Parathyroid adenoma (tissue), 2 donors: ENCODE measurements at regions not wholly inside any gene's neighbourhood (a gene's known extent, or its start where the extent isn't known, plus 50 kb on each side); places are given as distances from the start of the nearest gene placed in this dataset.

Source experiments
- H2AFZ ChIP-seq: fragments of 300-600 bp; sonication (generic); one replicate; pipeline ENCODE4 v1.7.0; 2017; ENCODE audit warnings: antibody characterized with exemption, mild to moderate bottlenecking
- H3K27ac ChIP-seq: fragments of 300-600 bp; sonication (generic); one replicate; pipeline ENCODE4 v1.7.0; 2017
- H3K27me3 ChIP-seq: fragments of 300-600 bp; sonication (generic); one replicate; pipeline ENCODE4 v1.7.0; 2017; ENCODE audit warnings: low read length; ENCODE audit not compliant: control insufficient read depth, insufficient read depth
- H3K36me3 ChIP-seq: fragments of 300-600 bp; sonication (generic); one replicate; pipeline ENCODE4 v1.7.0; 2017; ENCODE audit warnings: low read length; ENCODE audit not compliant: control insufficient read depth, insufficient read depth
- H3K4me1 ChIP-seq: fragments of 300-600 bp; sonication (generic); one replicate; pipeline ENCODE4 v1.7.0; 2017; ENCODE audit warnings: control low read depth
- H3K4me2 ChIP-seq: fragments of 300-600 bp; sonication (generic); one replicate; pipeline ENCODE4 v1.7.0; 2017; ENCODE audit warnings: low read length
- H3K4me3 ChIP-seq: fragments of 300-600 bp; sonication (generic); one replicate; pipeline ENCODE4 v1.7.0; 2017; ENCODE audit warnings: low read depth, low read length
- H3K79me2 ChIP-seq: fragments of 300-600 bp; sonication (generic); one replicate; pipeline ENCODE4 v1.7.0; 2017; ENCODE audit warnings: control low read depth
- H3K9ac ChIP-seq: fragments of 300-600 bp; sonication (generic); one replicate; pipeline ENCODE4 v1.7.0; 2017; ENCODE audit warnings: mild to moderate bottlenecking
- H3K9me3 ChIP-seq: fragments of 300-600 bp; sonication (generic); one replicate; pipeline ENCODE4 v1.7.0; 2017; ENCODE audit warnings: low read length; ENCODE audit not compliant: control insufficient read depth
- CTCF ChIP-seq: fragments of 300-600 bp; sonication (generic); IDR thresholded peaks from one replicate; pipeline ENCODE4 v1.7.0; 2017; ENCODE audit warnings: antibody characterized with exemption, mild to moderate bottlenecking
- donor health status: primary hyperparathyroidism.

DNA sequence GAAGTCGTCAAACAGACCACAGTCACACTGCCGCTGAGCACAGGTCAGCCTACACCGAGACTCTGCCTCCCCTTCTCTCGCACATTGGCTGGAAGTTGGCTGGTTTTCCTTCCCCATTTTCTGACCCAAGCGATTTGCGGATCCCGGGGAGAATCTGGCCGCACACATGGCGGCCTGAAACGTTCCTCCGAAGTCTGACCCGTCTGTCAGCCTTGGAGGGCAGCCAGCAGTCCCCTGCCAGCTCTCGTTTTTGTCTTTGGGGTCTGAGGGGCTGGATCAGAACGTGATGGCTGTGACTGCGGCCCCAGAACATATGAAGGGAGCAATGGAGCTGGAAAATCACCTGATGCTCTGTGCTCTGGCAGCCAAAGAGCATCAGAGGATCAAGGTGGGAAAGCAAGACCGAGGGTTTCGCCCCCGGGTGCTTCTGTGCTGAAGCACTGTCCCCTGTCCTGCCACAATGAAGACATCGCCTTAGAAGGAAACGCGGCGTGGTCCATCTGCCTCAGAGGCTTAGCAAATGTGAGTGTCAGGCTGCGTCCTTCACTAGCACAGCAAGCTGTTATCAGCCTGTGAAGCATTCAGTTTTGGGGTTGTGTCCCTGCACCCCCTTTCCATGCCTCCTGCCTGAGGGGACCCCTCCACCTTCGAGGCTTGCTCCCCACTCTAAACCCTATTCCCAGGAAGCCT is 119.3 kb upstream of the SHH start:
- no peak for TF ChIP-seq CTCF
- no peaks in the 10 kb centered on the region for H3K9me3 ChIP-seq
- no peaks in the 10 kb centered on the region for H3K79me2 ChIP-seq
- no peaks in the 10 kb centered on the region for H3K27me3 ChIP-seq
- H3K27ac ChIP-seq = no peak overlapping the region
- H3K9ac ChIP-seq = no peak overlapping the region
- H2AFZ ChIP-seq = no peak overlapping the region
- H3K4me2 ChIP-seq = no peak overlapping the region
- H3K4me1 ChIP-seq = no peaks in the 10 kb centered on the region
- no peak overlapping the region for H3K4me3 ChIP-seq
- H3K36me3 ChIP-seq = no peaks in the 10 kb centered on the region

DNA sequence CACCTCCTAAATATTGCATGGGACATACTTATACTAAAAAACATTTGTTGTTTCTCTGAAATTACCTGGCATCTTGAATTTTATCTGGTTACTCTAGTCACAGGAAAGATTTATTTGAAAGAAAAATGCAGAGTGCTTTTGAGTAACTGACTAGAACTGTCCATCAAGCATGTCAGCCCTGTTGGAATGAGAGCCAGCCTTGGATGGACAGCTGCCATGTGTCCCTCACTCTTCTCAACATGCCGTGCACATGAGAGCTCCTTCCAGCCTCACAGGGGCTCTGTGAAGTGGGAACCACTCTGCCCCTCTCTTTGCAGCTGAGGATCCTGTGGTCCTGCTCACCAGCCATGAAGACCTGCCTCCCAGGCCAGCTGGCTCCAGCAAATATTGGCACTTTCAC is 118.3 kb upstream of the SHH start:
- Histone ChIP-seq H2AFZ (no peak overlapping the region), H3K36me3 (no peaks in the 10 kb centered on the region), H3K9ac (no peak overlapping the region), H3K4me1 (no peaks in the 10 kb centered on the region), H3K27ac (no peak overlapping the region), H3K27me3 (no peaks in the 10 kb centered on the region), H3K79me2 (no peaks in the 10 kb centered on the region), H3K4me2 (no peak overlapping the region), H3K9me3 (no peaks in the 10 kb centered on the region), H3K4me3 (no peak overlapping the region)
- TF ChIP-seq CTCF = no peak

- H3K36me3 ChIP-seq = no peaks in the 10 kb centered on the region
- no peaks in the 10 kb centered on the region for H3K9me3 ChIP-seq
- H3K9ac ChIP-seq = no peak overlapping the region
- no peaks in the 10 kb centered on the region for H3K79me2 ChIP-seq
- no peak overlapping the region for H2AFZ ChIP-seq
- no peak for TF ChIP-seq CTCF
- H3K4me2 ChIP-seq = no peak overlapping the region
- no peaks in the 10 kb centered on the region for H3K27me3 ChIP-seq
- no peak overlapping the region for H3K27ac ChIP-seq
- H3K4me1 ChIP-seq = no peaks in the 10 kb centered on the region
- no peak overlapping the region for H3K4me3 ChIP-seq
Measured at GRCh38 chr7:155930061-155930460, 117.8 kb upstream of the SHH start.

GRCh38 chr7:155928583-155928982 is 116.3 kb upstream of the SHH start:
- no peak overlapping the region for H3K27ac ChIP-seq

More at GRCh38 chr7:155928583-155928982, 116.3 kb upstream of the SHH start:
- no peaks in the 10 kb centered on the region for H3K79me2 ChIP-seq
- H3K9me3 ChIP-seq = no peaks in the 10 kb centered on the region
- no peaks in the 10 kb centered on the region for H3K27me3 ChIP-seq
- no peak for TF ChIP-seq CTCF
- H3K9ac ChIP-seq = no peak overlapping the region
- H2AFZ ChIP-seq = no peak overlapping the region
- no peaks in the 10 kb centered on the region for H3K36me3 ChIP-seq
- H3K4me1 ChIP-seq = no peaks in the 10 kb centered on the region
- no peak overlapping the region for H3K4me3 ChIP-seq
- no peak overlapping the region for H3K4me2 ChIP-seq
